HG03571 (cell line): ENCODE measurements at regions not wholly inside any gene's neighbourhood (a gene's known extent, or its start where the extent isn't known, plus 50 kb on each side); places are given as distances from the start of the nearest gene placed in this dataset.

Experiments used
- ATAC-seq: cut with Tn5 transposase; IDR thresholded peaks from one replicate; pipeline ENCODE4 v1.9.1; 2021; ENCODE audit not compliant: unreplicated experiment

DNA sequence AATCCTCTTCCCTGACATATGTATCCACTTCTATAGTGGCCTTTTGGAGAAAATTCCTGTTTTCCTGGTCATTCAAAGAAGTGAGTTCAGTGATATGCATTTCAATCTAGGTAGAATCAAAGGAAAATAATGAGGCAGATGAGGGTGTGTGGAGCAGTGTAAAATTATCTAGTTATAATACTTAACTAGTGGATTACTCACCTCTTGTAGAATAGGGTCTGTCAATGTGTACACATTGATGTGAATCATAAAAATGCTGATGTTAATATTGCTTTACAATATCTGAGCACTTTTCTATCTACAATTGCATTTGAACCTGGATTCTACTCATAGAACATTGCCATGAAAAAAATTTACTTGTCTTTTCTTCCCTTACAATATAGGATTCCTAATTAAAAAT, 293.5 kb downstream of the GBA3 start:
- ATAC-seq, result no peak

DNA sequence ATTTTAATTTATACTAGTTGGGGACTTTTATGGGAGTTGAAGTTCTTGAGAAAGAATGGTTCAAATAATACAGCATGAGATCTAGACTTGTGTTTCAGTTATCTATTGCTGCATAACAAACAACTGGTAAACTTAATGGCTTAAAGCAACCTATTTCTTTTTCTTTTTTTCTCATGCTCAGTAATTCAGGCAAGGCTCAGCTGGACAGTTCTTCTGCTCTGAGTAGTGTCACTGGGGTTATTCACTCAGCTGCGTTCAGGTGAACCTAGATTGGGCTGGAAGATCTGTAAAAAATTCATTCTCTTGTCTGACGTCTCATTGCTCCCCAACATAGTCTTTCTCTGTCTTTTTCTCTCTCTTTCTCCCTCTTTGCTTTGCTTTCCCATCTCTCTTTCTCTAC, 291.7 kb downstream of the GBA3 start:
- ATAC-seq, result no peak

DNA sequence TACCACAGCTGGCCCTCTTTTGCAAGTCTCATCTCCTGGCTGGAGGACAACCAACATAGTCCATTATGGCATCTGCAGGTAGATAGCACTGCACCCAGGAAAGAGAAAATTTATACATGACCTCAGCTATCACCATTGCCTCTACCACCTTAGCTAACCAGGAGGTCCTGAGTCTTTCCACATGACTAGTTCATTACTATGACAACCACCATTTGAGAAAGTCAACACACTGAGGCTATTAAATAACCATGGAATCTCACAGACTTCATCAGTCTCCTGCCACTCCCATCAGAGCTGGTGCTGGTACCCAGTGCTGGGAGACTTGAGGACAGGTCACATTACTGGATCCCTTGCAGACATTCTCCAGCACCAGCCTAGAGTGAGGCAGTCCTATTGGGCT, 285.9 kb downstream of the GBA3 start:
- ATAC-seq, result no peak

DNA sequence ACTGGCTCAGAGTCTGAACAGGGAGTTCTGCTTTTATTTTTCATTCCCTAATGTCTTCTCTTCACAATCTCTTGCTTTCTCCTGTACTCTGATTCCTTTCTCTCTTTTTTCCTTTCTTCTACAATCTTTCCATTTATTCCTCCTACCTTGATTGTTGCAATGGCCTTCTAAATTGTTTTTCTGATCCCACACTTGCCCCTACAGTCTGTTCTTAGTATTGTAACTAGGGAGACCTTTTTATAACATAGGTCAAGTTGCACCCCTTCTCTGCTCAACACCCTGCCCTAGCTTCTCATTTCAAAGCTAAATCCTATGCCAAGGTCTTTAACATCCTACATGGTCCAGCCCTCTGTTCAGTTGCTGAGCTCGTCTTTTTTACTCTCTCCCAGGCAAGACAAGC, 277.9 kb downstream of the GBA3 start:
- ATAC-seq, result no peak

DNA sequence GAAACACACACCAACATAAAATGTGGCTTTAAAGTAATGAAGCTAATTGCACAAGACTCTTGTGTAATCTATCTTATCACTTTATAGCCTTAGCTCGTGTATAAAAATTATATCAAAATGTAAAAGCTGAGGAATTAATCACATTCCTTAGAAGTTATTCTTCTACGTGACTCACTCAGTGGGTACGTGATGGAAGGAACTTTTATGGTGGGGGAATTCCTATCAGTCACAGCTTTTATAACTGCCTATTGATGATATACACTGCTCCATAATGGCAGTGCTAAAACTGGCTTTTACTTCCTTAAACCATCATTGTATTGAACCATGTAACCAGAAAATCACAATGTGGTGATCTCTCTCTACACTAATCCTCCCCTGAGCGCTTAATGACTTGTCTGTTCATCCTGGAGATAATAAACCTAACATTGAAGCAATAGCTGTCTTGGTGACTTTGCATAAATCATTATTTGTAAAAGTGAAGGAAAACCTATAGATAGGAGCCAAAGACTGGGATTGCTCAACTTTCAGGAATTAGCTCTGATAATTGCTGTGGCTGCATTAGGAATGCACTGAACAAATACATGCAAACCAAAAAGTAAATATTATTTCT, 276.7 kb downstream of the GBA3 start:
- no peak for ATAC-seq

DNA sequence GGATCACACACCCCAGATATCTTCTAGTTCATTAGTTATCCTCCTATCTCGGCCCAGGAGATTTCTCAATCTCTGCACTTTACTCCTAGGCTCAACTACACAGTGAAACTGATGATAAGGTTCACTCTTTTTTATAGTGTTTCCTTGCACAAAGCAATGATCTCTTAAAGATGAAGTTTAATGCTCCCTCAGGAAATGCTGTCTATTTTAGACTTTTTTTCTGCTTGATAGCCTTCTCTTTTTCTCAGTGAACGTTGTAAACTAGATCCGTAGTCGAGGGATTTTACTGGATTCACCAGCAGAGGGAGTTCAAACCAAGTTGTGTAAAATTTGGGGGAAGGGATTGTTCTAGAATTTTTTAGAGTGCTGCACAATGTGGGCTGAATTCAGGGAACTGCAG, 269.6 kb downstream of the GBA3 start:
- no peak for ATAC-seq

DNA sequence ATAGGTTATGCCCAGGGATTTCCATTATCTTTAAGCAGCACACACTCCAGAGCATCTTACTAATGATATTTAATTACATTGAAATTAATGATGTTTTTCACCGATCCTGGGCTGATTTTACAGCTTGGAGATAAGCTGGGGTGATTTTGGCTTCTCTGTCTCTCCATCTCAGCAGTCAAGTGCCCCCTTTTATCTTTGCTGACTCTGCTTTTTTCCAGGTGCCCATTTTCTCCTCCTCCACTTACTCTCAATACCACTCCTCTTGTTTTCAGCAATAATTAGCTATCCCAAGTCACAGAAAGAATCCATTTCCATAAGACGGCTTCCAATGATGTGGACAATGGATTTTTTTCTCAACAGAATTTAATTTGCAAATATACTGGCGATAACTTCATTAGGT, 266.7 kb downstream of the GBA3 start:
- no peak for ATAC-seq

DNA sequence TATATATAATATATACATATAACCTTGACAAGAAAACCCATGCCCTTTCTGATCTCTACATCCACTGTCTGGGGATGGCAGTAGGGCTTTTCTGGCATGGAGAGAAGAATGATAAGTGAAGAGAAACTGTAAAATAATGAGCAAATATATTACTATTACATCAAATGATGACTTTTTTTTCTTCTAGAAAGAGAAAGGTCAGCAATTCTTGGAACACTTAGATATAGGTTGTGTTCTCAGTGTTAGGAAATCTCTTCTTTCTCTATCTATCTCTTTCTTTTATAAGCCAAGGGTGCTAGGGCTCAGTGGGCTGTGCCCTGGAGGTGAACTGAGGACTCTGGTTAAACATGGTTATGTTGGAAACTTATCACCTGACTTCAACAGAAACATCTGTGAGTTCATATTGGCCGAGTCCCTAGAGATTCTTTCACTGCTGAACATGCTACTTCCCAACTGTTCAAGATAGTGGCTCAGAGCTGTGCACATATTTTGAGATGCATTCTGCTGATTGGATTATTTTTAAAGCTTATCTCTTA, 265.1 kb downstream of the GBA3 start:
- ATAC-seq, result no peak

DNA sequence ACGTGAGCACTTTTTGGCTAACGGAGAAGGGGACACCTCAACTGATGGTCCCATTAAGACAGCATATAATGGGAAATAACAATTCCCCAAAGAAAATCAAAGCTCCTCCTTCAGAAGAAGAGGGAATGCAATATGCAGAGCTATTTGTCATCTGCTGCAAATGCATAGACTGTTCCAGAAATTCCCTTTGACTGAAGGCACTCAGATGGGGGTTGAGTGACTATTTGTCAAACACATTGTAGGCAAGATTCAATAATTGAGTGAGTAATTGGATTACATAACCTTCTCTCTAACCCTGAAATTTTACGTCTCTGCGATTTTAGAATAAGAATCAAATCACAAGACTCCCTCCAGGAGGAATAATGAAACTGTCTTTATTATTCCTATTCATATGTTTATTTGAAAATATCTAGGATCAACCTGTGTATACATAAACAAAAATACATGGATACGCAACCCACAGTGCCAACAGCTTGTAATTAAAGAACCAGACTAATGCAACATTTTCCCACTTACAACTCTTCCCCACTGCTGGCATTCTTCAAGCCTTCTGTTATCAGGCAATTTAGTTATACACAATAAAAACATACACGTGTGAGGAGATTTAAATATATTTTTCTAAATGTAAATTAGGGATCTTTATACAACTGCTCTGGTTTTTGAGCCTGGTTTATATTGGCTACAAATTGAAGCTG, 256.6 kb downstream of the GBA3 start:
- ATAC-seq, result no peak

DNA sequence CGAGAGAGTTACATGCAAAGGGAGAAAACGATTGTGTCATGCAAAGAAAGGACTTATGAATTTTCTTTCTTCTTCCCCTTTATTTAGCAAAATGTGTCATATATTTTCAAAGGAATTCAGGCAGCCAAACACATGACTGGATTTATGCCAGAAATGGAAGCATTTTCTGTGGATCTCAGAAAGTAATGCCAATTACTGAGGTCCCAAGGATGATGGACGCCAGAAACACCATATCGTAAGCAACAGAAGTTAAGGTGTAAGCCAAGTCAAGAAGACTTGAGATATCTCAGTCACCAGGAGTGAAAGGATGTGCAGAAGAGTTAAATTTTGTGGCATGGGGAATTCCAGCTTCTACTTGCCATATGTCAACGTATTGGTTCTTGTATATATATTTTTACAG, 255.1 kb downstream of the GBA3 start:
- ATAC-seq, result no peak

DNA sequence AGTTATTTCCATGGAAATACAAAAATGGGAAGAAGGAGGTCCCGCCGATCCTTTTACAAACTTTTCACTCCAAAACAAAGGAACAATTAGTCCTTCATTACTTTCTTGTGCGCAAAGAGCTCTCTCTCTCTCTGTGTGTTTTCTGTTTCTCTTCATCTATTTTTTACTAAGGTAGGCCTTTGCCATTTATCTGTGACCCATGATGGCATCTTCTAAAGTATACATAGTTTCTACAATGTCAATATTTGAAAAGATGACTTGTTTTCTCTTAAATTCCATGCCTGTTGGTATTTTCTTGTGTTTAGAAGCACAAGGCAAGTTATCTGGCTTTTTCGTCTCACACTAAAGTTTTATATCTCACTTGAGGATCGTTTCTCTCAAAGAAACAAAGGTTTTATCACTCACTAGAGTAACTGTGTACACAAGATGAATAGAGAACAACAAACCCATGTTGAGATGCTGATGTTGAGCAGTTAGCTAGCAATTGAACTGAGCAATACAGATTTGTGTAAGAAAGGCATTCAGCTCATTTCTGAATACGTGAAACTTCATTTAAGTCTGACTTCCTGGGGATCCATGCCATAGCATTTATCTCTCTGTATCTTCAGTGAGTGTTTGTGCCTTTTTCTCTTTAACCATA, 250.3 kb downstream of the GBA3 start:
- no peak for ATAC-seq

DNA sequence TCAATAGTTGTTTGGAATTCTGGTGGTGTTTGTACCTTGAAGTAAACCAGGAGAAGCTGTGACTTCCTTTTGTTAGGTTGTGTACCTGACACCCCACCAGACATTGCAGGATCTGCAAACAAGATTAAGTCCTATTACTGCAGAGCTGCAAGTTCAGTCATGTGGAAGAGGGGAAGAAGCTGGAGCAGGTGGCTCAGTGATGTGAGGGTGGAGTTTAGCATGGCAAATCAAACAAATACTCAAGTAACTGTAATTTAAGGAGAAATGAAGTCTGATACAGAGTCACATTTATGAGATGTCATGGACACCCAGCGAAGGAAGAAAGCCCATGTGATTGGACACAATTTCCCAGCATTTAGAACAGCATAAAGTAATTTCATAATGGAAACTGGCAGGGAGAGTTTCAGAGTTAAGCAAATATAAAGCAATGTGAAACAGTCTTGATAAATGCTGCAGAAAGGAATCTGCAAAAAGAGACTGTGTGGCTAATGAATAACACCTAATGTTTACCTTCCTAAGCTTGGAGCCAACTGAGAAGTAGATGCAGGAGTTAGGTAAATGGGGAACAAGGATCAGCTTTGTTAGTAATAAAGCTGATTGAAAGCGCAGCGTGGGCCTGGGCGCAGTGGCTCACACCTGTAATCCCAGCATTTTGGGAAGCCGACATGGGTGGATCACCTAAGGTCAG, 249.1 kb downstream of the GBA3 start:
- no peak for ATAC-seq

DNA sequence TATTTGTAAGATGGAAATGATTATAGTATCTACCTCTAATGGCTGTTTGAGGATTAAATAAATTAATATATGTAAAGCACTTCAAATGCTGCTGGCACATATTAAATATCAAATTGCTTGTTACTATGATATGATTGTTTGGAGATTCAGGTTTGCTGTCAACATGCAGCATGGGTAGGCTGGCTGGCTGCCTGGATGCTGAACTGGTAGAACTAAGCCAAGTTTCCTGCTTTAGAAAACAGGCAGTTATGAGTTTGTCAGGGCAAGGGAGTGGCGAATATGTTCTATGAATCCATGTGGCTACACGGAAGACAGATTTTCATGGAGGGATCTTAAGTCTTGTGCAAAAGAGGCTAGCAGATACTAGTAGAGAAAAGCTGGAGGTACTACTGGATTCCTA, 239.6 kb downstream of the GBA3 start:
- ATAC-seq, result no peak

DNA sequence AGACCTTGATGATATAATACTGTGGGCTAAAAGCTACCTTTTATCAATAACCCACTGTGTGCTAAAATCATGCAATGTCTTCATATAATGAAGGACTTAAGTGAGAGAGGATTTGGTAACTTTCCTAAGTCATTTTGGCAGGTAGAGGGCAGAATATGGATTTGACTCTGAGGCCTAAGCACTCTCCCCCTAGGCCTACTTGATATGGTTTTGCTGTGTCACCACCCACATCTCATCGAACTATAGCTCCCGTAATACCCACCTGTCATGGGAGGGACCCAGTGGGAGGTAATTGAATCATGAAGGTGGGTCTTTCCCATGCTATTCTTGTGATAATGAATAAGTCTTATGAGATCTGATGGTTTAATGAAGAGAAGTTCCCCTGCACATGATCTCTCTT, 229.7 kb downstream of the GBA3 start:
- no peak for ATAC-seq

DNA sequence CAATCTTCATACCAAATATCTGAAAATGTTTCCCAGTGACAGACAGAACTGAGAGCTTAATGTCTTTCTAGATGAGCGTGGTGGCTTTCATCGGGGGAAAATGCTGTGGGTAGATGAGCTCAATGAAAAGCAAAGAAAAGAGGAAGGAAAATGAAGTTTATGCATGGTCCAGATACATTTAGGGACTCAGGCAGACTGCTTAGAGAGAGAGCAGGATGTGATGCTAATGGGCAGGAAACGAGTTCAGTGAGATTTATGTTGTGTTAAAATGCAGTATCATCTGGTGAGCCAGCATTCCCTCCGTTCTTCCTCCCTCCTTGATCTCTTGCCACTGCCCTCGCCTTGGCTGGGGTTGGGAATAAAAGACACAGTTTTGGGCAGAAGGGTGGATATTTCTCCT, 229.2 kb downstream of the GBA3 start:
- ATAC-seq, result no peak

DNA sequence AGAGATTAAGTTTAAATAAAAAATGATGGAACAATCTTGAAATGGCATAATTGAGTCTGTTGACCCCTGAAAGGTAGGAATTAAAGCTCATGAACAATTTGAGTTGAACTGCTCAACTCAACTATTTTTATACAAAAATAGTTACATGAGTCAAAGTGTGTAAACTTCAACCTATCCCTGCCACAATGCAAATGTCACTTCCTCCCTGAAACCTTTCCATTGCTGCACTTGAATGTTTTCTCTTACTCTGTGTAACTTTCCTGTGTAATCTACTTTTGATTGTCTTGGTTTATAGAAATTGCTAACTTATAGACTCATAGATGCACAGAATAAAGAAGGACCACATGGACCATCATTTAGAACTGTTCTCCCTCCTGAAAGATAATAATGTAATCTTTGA, 218.5 kb downstream of the GBA3 start:
- ATAC-seq, result no peak

DNA sequence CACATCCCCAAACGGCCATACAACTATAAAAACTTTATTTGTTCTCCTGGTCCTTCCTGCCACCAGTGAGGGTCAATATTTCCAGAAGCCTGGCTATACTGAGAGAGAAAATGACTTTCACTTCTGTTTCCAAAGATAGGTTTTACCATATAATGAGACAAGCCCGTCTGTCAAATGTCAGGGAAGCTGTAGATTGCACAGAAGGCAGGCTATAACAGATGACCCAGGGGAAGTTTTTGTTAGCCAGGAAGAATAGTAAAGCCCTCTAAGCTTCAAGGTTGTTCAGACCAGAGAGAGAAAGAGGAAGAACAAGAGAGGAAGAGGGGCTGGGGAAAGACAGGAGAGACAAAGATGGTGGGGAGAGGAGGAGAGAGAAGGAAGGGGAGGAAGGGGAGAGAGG, 217.5 kb downstream of the GBA3 start:
- ATAC-seq, result no peak

DNA sequence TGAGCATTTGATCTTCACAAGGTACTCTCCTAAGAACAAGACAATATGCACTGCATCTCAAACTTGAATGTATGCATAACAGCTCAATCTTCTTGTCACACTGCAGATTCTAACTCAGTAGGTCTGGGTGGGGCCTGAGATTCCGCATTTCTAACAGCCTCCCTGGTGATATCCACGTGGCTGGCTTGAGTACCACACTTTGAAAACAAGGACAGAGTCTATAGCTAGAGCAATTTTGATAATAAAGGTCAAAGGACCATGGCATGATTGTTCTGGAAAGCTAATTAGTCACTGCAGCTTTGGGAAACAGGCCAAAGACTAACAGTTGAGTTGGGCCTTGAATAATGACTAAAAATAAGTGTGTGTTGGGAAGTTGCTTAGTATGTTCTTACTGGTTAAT, 213.3 kb downstream of the GBA3 start:
- ATAC-seq, result no peak

DNA sequence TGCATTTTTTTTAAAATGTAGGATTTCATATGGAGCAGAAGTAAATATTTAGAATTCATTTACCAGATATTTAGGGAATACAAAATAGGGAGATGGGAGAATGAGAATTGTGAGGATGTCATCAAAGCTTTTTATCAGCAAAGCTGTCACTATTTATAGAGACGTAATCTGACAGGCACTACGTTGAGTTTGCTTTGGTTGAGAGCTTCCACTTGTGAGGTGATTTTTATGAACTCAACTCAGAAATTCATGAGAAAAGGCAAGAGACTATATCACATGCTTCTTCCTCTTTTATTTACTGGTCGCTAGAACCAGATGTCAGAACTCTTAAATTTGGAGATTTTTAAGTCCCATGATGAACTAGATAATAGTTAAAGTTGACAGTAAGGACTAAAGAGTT, 211.2 kb downstream of the GBA3 start:
- no peak for ATAC-seq

DNA sequence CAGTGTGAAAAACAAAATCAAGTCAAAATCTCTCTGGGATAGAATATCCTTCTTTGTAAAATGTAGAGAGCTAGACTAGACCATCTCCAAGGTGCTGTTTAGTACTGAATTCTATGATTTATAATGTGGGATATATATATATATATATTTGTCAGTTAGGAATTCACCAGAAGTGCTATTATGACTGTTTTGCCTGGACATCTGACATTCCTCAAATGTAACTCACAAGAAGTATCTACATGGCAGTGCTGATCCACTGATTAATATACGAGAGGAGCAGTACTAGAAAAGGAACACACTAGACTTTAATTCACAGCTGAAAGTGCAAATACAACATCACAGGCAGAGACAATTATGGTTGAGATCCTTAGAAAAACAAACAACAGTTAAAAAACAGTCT, 208.9 kb downstream of the GBA3 start:
- no peak for ATAC-seq

DNA sequence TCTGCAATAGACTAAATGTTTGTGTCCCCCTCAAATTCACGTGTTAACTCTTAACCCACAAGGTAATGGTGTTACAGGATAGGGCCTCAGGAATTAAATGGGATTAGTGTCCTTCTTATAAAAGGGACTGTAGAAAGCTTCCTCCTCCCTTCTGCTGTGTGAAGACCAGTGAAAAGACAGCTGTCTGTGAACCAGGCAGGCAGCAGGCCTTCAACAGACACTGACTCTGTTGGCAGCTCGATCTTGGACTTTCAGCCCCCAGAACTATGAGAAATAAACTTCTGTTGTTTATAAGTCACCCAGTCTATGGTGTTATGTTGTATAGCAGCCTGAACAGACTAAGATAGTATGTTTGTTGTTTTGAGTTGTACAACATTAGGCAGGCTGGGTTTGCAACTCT, 208.1 kb downstream of the GBA3 start:
- no peak for ATAC-seq
